Smooth muscle cell (in vitro differentiated cells): ENCODE measurements at regions not wholly inside any gene's neighbourhood (a gene's known extent, or its start where the extent isn't known, plus 50 kb on each side); places are given as distances from the start of the nearest gene placed in this dataset.

Experiments
- DNase-seq: peaks from one replicate; lab custom pipeline; 2025; ENCODE audit not compliant: unreplicated experiment; lab: John Stamatoyannopoulos, UW
- H2AFZ ChIP-seq: fragments of 200-600 bp; sonication (generic); 2 replicates; pipeline ENCODE4 v1.6.0; 2016; ENCODE audit warnings: antibody characterized with exemption, low read depth, mild to moderate bottlenecking
- H3F3A ChIP-seq: fragments of 200-600 bp; sonication (generic); 2 replicates; pipeline ENCODE4 v1.6.0; 2017; ENCODE audit warnings: antibody characterized with exemption, low read depth
- H3K27ac ChIP-seq: fragments of 200-600 bp; sonication (generic); 2 replicates; pipeline ENCODE4 v1.5.1; 2016; ENCODE audit warnings: low read depth, mild to moderate bottlenecking
- H3K27me3 ChIP-seq: fragments of 200-600 bp; sonication (generic); 2 replicates; pipeline ENCODE4 v1.6.1; 2016; ENCODE audit warnings: low read depth, mild to moderate bottlenecking
- H3K36me3 ChIP-seq: fragments of 200-600 bp; sonication (generic); 2 replicates; pipeline ENCODE4 v1.5.1; 2016; ENCODE audit warnings: low read depth
- H3K4me1 ChIP-seq: fragments of 200-600 bp; sonication (generic); 2 replicates; pipeline ENCODE4 v1.5.1; 2016; ENCODE audit warnings: low read depth
- H3K4me2 ChIP-seq: fragments of 200-600 bp; sonication (generic); 2 replicates; pipeline ENCODE4 v1.6.0; 2016; ENCODE audit warnings: mild to moderate bottlenecking
- H3K4me3 ChIP-seq: fragments of 200-600 bp; sonication (generic); 2 replicates; pipeline ENCODE4 v1.5.1; 2016; ENCODE audit warnings: mild to moderate bottlenecking
- H3K79me2 ChIP-seq: fragments of 200-600 bp; sonication (generic); 2 replicates; pipeline ENCODE4 v1.6.0; 2016; ENCODE audit warnings: low read depth, mild to moderate bottlenecking
- H3K9ac ChIP-seq: fragments of 200-600 bp; sonication (generic); 2 replicates; pipeline ENCODE4 v1.6.0; 2016; ENCODE audit warnings: low read depth
- H3K9me3 ChIP-seq: fragments of 200-600 bp; sonication (generic); replicated peaks from 2 replicates; pipeline ENCODE4 v1.5.1; 2016; ENCODE audit warnings: low read depth
- H4K20me1 ChIP-seq: fragments of 200-600 bp; sonication (generic); 2 replicates; pipeline ENCODE4 v1.6.0; 2016; ENCODE audit warnings: low read depth
- WGBS: methylation state at CpG from one replicate; pipeline ENCODE4 v1.1.7; 2016; ENCODE audit warnings: low lambda C conversion rate; 5-methylcytosine and 5-hydroxymethylcytosine counted together
- TF ChIP-seq, protein P1 (sequence below): fragments of 200-600 bp; sonication (generic); IDR thresholded peaks from 2 replicates; pipeline ENCODE4 v1.5.1; 2017; ENCODE audit warnings: borderline replicate concordance, mild to moderate bottlenecking, antibody characterized with exemption; ENCODE audit not compliant: insufficient read depth, poor library complexity, severe bottlenecking

DNA sequence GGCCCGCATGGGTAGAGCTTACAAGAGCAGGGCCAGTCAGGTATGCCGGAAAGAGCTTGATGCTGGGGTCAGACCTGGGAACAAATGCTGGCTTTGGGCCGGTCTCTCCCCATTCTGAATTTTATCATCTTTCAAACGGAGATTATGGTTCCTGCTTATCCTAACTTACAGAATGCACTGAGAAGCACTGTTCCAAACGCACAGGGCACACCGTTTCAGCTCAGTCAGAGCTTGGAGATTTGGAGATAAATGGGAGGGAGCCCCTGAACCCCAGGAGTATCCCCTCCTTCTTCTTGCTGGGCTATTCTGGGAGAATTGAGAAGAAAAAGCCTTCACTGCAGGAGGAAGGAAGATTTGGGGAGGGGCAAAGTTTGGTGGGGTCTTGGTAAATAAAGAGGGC, 169.4 kb downstream of the DDX1 start:
- Histone ChIP-seq H3F3A (no peaks in the 10 kb centered on the region), H2AFZ (no peak overlapping the region), H3K4me3 (no peak overlapping the region), H3K27me3 (no peaks in the 10 kb centered on the region), H3K27ac (no peak overlapping the region), H3K79me2 (no peaks in the 10 kb centered on the region), H3K9me3 (no peaks in the 10 kb centered on the region), H3K4me2 (no peak overlapping the region), H3K9ac (no peak overlapping the region), H3K36me3 (no peaks in the 10 kb centered on the region), H4K20me1 (no peaks in the 10 kb centered on the region), H3K4me1 (peaks cover 5% of the 10 kb centered on the region)
- WGBS: 94% methylated on average over 6 of the region's 6 CpGs
- TF ChIP-seq, protein P1, sequence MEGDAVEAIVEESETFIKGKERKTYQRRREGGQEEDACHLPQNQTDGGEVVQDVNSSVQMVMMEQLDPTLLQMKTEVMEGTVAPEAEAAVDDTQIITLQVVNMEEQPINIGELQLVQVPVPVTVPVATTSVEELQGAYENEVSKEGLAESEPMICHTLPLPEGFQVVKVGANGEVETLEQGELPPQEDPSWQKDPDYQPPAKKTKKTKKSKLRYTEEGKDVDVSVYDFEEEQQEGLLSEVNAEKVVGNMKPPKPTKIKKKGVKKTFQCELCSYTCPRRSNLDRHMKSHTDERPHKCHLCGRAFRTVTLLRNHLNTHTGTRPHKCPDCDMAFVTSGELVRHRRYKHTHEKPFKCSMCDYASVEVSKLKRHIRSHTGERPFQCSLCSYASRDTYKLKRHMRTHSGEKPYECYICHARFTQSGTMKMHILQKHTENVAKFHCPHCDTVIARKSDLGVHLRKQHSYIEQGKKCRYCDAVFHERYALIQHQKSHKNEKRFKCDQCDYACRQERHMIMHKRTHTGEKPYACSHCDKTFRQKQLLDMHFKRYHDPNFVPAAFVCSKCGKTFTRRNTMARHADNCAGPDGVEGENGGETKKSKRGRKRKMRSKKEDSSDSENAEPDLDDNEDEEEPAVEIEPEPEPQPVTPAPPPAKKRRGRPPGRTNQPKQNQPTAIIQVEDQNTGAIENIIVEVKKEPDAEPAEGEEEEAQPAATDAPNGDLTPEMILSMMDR: no peak
- no peak for DNase-seq

DNA sequence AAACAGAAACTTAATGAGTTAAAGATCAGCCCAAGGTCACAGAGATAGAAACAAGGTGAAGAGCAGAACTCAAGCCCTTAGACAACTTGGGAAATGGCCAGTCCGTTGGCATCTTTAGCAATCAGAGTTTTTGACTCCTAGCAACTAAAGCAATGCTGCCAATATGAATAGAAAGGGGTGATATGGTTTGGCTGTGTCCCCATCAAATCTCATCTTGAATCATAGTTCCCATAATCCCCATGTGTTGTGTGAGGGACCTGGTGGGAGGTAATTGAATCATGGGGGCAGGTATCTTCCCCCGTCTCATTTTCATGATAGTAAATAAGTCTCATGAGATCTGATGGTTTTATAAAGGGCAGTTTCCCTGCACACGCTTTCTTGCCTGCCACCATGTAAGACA, 170.2 kb downstream of the DDX1 start:
- H3K79me2 ChIP-seq: no peaks in the 10 kb centered on the region
- H3K27ac ChIP-seq: no peak overlapping the region
- no peaks in the 10 kb centered on the region for H3K36me3 ChIP-seq
- TF ChIP-seq, protein P1: no peak
- no peaks in the 10 kb centered on the region for H3F3A ChIP-seq
- H3K4me2 ChIP-seq: no peak overlapping the region
- H3K9ac ChIP-seq: no peak overlapping the region
- H3K4me3 ChIP-seq: no peak overlapping the region
- peaks cover 5% of the 10 kb centered on the region for H3K4me1 ChIP-seq
- no peaks in the 10 kb centered on the region for H4K20me1 ChIP-seq
- DNase-seq: no peak
- H3K27me3 ChIP-seq: no peaks in the 10 kb centered on the region
- H2AFZ ChIP-seq: no peak overlapping the region
- no peaks in the 10 kb centered on the region for H3K9me3 ChIP-seq
- WGBS: 84% methylated on average over 3 of the region's 3 CpGs

DNA sequence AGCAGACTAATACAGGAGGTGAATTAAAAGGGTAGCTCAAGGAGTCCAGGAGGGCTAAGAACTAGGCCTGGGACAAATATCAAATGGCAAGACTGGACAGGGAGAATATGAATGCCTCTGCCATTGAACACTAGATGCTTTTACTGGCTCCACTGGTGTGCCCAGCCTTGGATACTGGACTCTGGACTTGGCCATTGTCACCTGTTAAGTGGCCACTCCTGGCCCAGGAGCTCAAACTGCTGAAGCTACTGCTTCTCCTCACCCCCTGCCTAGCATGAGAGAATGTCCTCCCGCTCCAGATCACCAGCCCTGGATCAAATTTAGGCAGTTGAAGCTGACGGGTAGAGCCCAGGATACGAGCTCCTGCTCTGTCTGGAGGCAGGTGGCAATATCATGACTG, 170.8 kb downstream of the DDX1 start:
- H3K27ac ChIP-seq: no peak overlapping the region
- no peak overlapping the region for H3K4me3 ChIP-seq
- WGBS: 93% methylated on average over 3 of the region's 3 CpGs
- no peaks in the 10 kb centered on the region for H3K36me3 ChIP-seq
- no peaks in the 10 kb centered on the region for H3K9me3 ChIP-seq
- H2AFZ ChIP-seq: no peak overlapping the region
- no peaks in the 10 kb centered on the region for H4K20me1 ChIP-seq
- TF ChIP-seq, protein P1: no peak
- no peak overlapping the region for H3K9ac ChIP-seq
- H3K4me2 ChIP-seq: no peak overlapping the region
- no peak for DNase-seq
- no peaks in the 10 kb centered on the region for H3F3A ChIP-seq
- H3K4me1 ChIP-seq: peaks cover 5% of the 10 kb centered on the region
- H3K27me3 ChIP-seq: no peaks in the 10 kb centered on the region
- H3K79me2 ChIP-seq: no peaks in the 10 kb centered on the region

DNA sequence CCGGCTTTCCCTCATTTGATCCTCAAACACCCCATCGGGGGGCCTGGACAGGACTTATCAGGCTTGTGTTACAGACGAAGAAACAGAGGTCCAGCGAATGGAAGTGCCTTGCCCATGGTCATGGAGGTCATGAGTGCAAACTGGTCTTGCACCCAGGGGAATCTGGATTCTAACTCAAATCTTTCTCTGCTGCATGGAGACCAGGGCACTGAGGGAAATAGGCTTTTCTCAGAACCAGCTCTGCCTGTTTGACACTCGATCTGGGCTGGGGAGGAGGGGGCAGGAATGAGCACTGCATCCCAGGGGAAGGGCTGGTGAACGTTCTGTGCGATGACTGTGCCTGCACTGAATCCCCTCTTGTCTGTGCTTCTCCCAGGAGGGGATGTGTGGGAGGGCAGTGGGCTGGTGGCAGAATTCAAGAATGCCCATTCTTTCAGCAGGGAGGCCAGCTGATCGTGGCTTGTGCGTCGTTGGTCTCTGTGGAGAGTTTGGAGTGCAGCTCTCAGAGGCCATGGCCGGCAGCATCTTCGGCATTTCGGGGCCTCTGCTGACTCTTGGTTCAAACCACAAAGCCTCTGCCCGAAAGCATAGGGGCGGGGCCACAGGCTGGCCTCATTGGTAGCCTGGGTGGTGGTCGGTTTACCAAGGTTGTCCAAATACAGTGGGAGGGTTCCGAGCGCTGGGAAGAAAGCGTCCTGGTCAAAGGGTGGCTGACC, 171.6 kb downstream of the DDX1 start:
- DNase-seq: no peak
- Histone ChIP-seq H3K79me2 (no peaks in the 10 kb centered on the region), H3K4me3 (no peak overlapping the region), H3K4me2 (no peak overlapping the region), H3K27ac (no peak overlapping the region), H2AFZ (no peak overlapping the region), H3K9me3 (no peaks in the 10 kb centered on the region), H3K9ac (no peak overlapping the region), H3K36me3 (no peaks in the 10 kb centered on the region), H3K4me1 (peaks cover 8% of the 10 kb centered on the region), H3K27me3 (no peaks in the 10 kb centered on the region), H3F3A (no peaks in the 10 kb centered on the region), H4K20me1 (no peaks in the 10 kb centered on the region)
- WGBS: 74% methylated on average over 19 of the region's 19 CpGs
- TF ChIP-seq, protein P1: no peak
